SIG-M5 treated with dmso at 0.1 percent for 504 hours (cell line): ENCODE measurements at regions not wholly inside any gene's neighbourhood (a gene's known extent, or its start where the extent isn't known, plus 50 kb on each side); places are given as distances from the start of the nearest gene placed in this dataset.

Experiments used
- DNase-seq: peaks from one replicate; lab custom pipeline; 2025; ENCODE audit not compliant: unreplicated experiment; lab: John Stamatoyannopoulos, UW

- no peak for DNase-seq
Measured at GRCh38 chr18:42261731-42262130, 306.7 kb downstream of the PIK3C3 start.

GRCh38 chr18:42264497-42264896 lies 309.5 kb downstream of the PIK3C3 start:
- DNase-seq: no peak

GRCh38 chr18:42268186-42268725 lies 313.2 kb downstream of the PIK3C3 start:
- no peak for DNase-seq

- no peak for DNase-seq
Measured at GRCh38 chr18:42268798-42269197, 313.8 kb downstream of the PIK3C3 start.

GRCh38 chr18:42271647-42272414 lies 316.8 kb downstream of the PIK3C3 start:
- DNase-seq: no peak

GRCh38 chr18:42274488-42275137 lies 319.6 kb downstream of the PIK3C3 start:
- no peak for DNase-seq

- DNase-seq: no peak
Measured at GRCh38 chr18:42275138-42275535, 320.1 kb downstream of the PIK3C3 start.

GRCh38 chr18:42275949-42276730 lies 321.1 kb downstream of the PIK3C3 start:
- DNase-seq: no peak

- DNase-seq: no peak
Measured at GRCh38 chr18:42281124-42281523, 326.1 kb downstream of the PIK3C3 start.

GRCh38 chr18:42281851-42282250 lies 326.8 kb downstream of the PIK3C3 start:
- DNase-seq: no peak

GRCh38 chr18:42287047-42287446 lies 332.0 kb downstream of the PIK3C3 start:
- no peak for DNase-seq

GRCh38 chr18:42288129-42288528 lies 333.1 kb downstream of the PIK3C3 start:
- no peak for DNase-seq

GRCh38 chr18:42289526-42289925 lies 334.5 kb downstream of the PIK3C3 start:
- DNase-seq: no peak

- DNase-seq: no peak
Measured at GRCh38 chr18:42290318-42291307, 335.6 kb downstream of the PIK3C3 start.

- no peak for DNase-seq
Measured at GRCh38 chr18:42292654-42293053, 337.6 kb downstream of the PIK3C3 start.

GRCh38 chr18:42296192-42296591 lies 341.2 kb downstream of the PIK3C3 start:
- no peak for DNase-seq

- no peak for DNase-seq
Measured at GRCh38 chr18:42296723-42297122, 341.7 kb downstream of the PIK3C3 start.

GRCh38 chr18:42298759-42299675 lies 344.0 kb downstream of the PIK3C3 start:
- DNase-seq: peak; percentile 44

- no peak for DNase-seq
Measured at GRCh38 chr18:42305869-42306593, 351.0 kb downstream of the PIK3C3 start.
